ENCODE measurements at regions not wholly inside any gene's neighbourhood (a gene's known extent, or its start where the extent isn't known, plus 50 kb on each side); places are given as distances from the start of the nearest gene placed in this dataset.

DNA sequence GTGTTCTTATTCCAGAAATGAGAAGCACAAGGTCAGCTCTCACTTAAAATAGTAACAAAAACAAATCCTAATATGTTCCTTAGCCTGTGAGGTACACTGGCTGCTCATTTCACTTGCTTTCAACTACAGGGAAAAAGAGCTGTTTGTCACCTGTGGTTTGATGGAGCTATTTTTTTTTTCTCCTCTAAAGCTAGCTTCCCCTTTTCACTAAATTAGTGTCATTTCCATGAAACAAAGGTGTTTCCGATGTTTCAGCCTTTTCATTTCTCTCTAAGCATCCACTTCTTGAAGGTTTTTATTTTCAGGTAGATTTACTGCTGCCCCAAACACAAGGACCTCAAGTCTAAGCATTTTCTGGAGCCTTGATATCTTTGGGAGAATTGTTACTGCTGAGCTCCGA is 148.6 kb downstream of the RBMX2 start:
- no peaks in the 10 kb centered on the region for H3K36me3 ChIP-seq
- no peak for TF ChIP-seq POLR2AphosphoS5 (IDR thresholded peaks at IDR 0.05)
- no peak for TF ChIP-seq EP300 (IDR thresholded peaks at IDR 0.05)
- no peak for TF ChIP-seq CTCF (IDR thresholded peaks at IDR 0.05)
- TF ChIP-seq POLR2A (IDR thresholded peaks at IDR 0.05; ENCODE audit: low read depth): no peak
- intact Hi-C loops (cut with DNase I): no loop called here
- peak overlapping the region in 3 of 4 donors; percentile 37 to 68 (median 50) for H3K27ac ChIP-seq (replicated peaks in 1 of 4)
- no peaks in the 10 kb centered on the region for H3K27me3 ChIP-seq
- no peak for DNase-seq (ENCODE audit: extremely low spot score)
- 62% methylated on average over 2 of the region's 2 CpGs for WGBS
- H3K4me3 ChIP-seq: no peak overlapping the region
- peaks cover 0 to 14% (median 8%) of the 10 kb centered on the region in 4 donors for H3K4me1 ChIP-seq
- H3K9me3 ChIP-seq: no peaks in the 10 kb centered on the region

DNA sequence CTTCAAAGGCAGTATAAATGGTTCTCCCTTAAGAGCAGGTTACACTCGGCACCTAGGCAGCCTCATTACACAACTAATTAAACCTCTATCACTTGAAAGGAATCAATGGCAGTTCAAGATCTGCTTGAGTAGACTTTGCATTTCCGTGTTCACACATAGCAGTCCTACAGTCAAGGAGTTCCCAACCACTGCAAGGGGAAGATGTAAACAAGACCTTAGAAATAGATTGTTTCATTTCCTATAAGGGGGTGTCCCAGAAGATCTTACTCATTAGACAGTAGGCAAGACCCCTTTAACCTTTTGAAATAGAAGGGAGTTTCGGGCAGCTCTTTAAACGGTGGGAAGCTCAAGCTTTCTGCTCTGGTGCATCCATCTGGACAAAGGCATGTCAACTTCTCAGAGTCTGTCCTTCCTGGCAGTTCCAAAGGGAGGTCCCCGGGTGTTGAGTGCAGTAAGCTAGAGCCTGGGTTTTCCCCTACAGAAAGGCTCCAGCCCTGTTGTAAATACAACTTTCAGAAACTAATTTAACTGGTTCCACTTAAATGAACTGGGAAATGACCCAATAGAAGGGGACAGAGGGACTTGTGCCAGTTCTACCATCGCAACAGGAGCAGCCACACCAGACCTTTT is 150.8 kb downstream of the RBMX2 start:
- Histone ChIP-seq H3K27me3 (no peaks in the 10 kb centered on the region), H3K4me3 (no peak overlapping the region), H3K36me3 (no peaks in the 10 kb centered on the region), H3K4me1 (peaks cover 0 to 14% (median 8%) of the 10 kb centered on the region in 4 donors), H3K27ac (replicated peaks in 1 of 4) (no peak overlapping the region), H3K9me3 (no peaks in the 10 kb centered on the region)
- WGBS: 73% methylated on average over 6 of the region's 6 CpGs
- intact Hi-C loops (cut with DNase I): no loop called here
- DNase-seq (ENCODE audit: extremely low spot score): no peak
- TF ChIP-seq CTCF (IDR thresholded peaks at IDR 0.05): no peak
- TF ChIP-seq POLR2AphosphoS5 (IDR thresholded peaks at IDR 0.05): no peak
- TF ChIP-seq POLR2A (IDR thresholded peaks at IDR 0.05; ENCODE audit: low read depth): no peak
- TF ChIP-seq EP300 (IDR thresholded peaks at IDR 0.05): no peak

DNA sequence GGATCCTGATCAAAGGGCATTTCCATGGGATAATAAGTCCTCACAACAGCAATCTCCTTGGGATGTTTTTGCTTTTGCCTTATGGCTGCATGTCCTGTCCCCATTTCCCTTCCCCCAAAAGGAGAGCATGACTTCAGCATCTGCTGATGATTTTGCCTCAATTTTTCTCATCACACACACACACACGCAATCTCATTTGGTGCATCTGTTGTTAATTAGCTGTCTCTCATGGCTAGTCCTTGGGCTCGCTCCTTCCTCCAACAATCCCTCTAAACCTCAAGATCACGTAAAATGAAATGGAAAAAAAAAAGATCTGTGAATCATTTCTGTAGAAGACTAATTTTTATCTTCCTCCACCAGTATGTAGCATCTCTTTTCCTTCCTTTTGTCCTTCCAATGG is 153.6 kb downstream of the RBMX2 start:
- TF ChIP-seq CTCF (IDR thresholded peaks at IDR 0.05) (no peak), POLR2AphosphoS5 (IDR thresholded peaks at IDR 0.05) (no peak), EP300 (IDR thresholded peaks at IDR 0.05) (no peak), POLR2A (IDR thresholded peaks at IDR 0.05; ENCODE audit: low read depth) (no peak)
- Histone ChIP-seq H3K27ac (replicated peaks in 1 of 4) (no peak overlapping the region), H3K4me1 (peaks cover 0 to 5% (median under 1%) of the 10 kb centered on the region in 4 donors), H3K9me3 (no peaks in the 10 kb centered on the region), H3K4me3 (no peak overlapping the region), H3K27me3 (no peaks in the 10 kb centered on the region), H3K36me3 (no peaks in the 10 kb centered on the region)
- WGBS: 61% methylated on average over 3 of the region's 3 CpGs
- DNase-seq (ENCODE audit: extremely low spot score): no peak
- intact Hi-C loops (cut with DNase I): no loop called here

GRCh38 chrX:130555757-130556156 is 154.0 kb downstream of the RBMX2 start:
- TF ChIP-seq EP300 (IDR thresholded peaks at IDR 0.05) (no peak), POLR2AphosphoS5 (IDR thresholded peaks at IDR 0.05) (no peak), CTCF (IDR thresholded peaks at IDR 0.05) (no peak), POLR2A (IDR thresholded peaks at IDR 0.05; ENCODE audit: low read depth) (no peak)
- H3K9me3 ChIP-seq: no peaks in the 10 kb centered on the region
- no peak for DNase-seq (ENCODE audit: extremely low spot score)
- H3K4me3 ChIP-seq: no peak overlapping the region
- intact Hi-C loops (cut with DNase I): no loop called here
- no peak overlapping the region for H3K27ac ChIP-seq (replicated peaks in 1 of 4)
- 45% methylated on average over 3 of the region's 3 CpGs for WGBS
- H3K27me3 ChIP-seq: no peaks in the 10 kb centered on the region
- H3K4me1 ChIP-seq: peaks cover 0 to under 1% (median 0%) of the 10 kb centered on the region in 4 donors
- no peaks in the 10 kb centered on the region for H3K36me3 ChIP-seq

DNA sequence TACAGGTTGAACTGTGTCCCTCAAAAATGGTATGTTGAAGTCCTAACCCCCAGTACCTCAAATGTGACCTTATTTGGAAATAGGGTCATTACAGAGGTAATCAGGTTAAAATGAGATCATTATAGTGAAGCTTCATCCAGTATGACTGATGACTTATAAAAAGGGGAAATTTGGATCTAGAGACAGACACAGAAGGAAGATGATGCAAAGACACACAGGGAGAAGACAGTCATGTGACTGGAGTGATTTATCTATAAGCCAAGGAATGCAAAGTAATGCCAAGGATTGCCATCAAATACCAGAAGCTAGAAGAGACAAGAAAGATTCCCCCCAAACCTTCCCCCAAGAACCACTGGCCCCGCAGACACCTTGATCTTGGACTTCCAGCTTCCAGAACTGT is 155.2 kb downstream of the RBMX2 start:
- Histone ChIP-seq H3K4me1 (no peaks in the 10 kb centered on the region), H3K9me3 (no peaks in the 10 kb centered on the region), H3K27me3 (no peaks in the 10 kb centered on the region), H3K27ac (replicated peaks in 1 of 4) (no peak overlapping the region), H3K36me3 (no peaks in the 10 kb centered on the region), H3K4me3 (no peak overlapping the region)
- no peak for DNase-seq (ENCODE audit: extremely low spot score)
- WGBS: 100% methylated on average over 1 of the region's 1 CpG
- intact Hi-C loops (cut with DNase I): no loop called here
- no peak for TF ChIP-seq POLR2AphosphoS5 (IDR thresholded peaks at IDR 0.05)
- no peak for TF ChIP-seq CTCF (IDR thresholded peaks at IDR 0.05)
- TF ChIP-seq EP300 (IDR thresholded peaks at IDR 0.05): no peak
- no peak for TF ChIP-seq POLR2A (IDR thresholded peaks at IDR 0.05; ENCODE audit: low read depth)
